Muscle of leg (tissue), 3 donors: ENCODE measurements at regions not wholly inside any gene's neighbourhood (a gene's known extent, or its start where the extent isn't known, plus 50 kb on each side); places are given as distances from the start of the nearest gene placed in this dataset.

Source experiments
- DNase-seq: peaks from one replicate; pipeline ENCODE4 v3.0.0; 2013
- H3K27ac ChIP-seq: one replicate; pipeline ENCODE4 v1.5.1; 2013; ENCODE audit warnings: mild to moderate bottlenecking, low read length, control low read depth
- H3K27me3 ChIP-seq: one replicate; pipeline ENCODE4 v1.6.1; 2013; ENCODE audit warnings: low read length; ENCODE audit not compliant: control insufficient read depth, insufficient read depth
- H3K36me3 ChIP-seq: one replicate; pipeline ENCODE4 v1.6.1; 2013; ENCODE audit warnings: low read length; ENCODE audit not compliant: control insufficient read depth, insufficient read depth
- H3K4me1 ChIP-seq: one replicate; pipeline ENCODE4 v1.6.1; 2013; ENCODE audit warnings: low read length; ENCODE audit not compliant: control insufficient read depth, insufficient read depth
- H3K4me3 ChIP-seq: one replicate; pipeline ENCODE4 v1.5.1; 2013; ENCODE audit warnings: low read length, control low read depth
- H3K9me3 ChIP-seq: replicated peaks from 2 replicates; pipeline ENCODE4 v1.6.1; 2013; ENCODE audit warnings: low read depth, low read length; ENCODE audit not compliant: control insufficient read depth
- WGBS: methylation state at CpG from one replicate; pipeline ENCODE4 v1.1.5; 2013; ENCODE audit warnings: missing lambda C conversion rate; ENCODE audit not compliant: insufficient coverage; 5-methylcytosine and 5-hydroxymethylcytosine counted together

DNA sequence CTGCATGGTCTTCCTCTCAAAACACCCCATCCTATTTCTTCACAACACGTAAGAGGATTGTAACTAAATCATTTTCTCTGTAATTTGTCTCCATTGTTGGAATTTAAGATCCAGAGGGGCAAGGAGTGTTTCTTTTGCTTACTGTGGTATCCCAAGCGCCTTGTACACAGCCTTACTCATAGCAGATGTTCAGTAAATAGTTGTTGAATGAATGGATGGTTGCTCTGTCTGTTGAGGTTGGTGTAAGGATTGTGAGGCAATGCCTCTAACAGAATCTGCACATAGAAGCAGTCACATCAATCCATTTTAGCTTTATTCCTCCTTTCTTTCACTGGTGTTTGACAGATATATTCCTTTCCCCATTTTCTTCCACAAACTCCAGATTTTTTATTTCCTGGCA is 90.1 kb downstream of the ZNF365 start:
- peaks cover 13% of the 10 kb centered on the region for H3K9me3 ChIP-seq
- H3K27me3 ChIP-seq: no peaks in the 10 kb centered on the region
- H3K4me3 ChIP-seq: no peak overlapping the region
- no peak for DNase-seq
- no peak overlapping the region for H3K27ac ChIP-seq
- H3K4me1 ChIP-seq: no peaks in the 10 kb centered on the region
- WGBS: no CpG with 5 or more reads among the region's 2 CpGs
- no peaks in the 10 kb centered on the region for H3K36me3 ChIP-seq

DNA sequence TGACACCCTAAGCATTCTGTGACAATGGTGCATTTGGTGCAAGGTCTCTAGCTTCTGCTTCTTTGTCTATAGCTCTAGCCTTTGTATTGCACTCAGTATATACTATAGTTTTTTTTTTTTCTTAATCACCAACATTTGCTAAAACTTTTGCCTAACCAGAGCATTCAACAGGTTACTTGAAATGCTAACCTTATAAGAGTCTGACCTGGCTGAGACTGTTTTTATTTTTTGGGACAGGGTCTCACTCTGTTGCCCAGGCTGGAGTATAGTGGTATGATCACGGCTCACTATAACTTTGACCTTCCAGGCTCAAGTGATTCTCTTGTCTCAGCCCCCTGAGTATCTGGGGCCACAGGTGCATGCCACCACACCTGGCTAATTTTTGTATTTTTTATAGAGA is 92.4 kb downstream of the ZNF365 start:
- Histone ChIP-seq H3K36me3 (no peaks in the 10 kb centered on the region), H3K27me3 (no peaks in the 10 kb centered on the region)
- no CpG with 5 or more reads among the region's 1 CpG for WGBS

DNA sequence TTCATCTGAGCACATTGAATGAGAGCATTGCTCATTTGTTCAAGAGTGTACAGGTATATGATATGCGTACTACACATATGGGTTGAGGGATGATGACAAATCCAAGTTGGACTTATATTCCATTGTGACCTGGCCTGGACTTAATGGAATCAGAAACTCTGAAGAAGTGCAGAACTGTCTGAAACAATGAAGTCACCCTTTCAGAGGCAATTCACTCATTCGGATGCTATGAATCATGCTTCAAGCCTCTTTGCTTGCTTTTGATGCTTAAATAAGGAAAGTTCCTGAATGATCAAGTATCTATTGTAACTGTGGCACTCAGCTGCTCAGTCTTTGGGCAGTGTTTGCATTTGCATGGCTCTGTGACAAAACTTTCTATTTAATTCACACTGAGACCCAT is 93.4 kb downstream of the ZNF365 start:
- Histone ChIP-seq H3K27me3 (no peaks in the 10 kb centered on the region), H3K27ac (no peak overlapping the region), H3K36me3 (no peaks in the 10 kb centered on the region), H3K4me3 (no peak overlapping the region), H3K9me3 (peaks cover 13% of the 10 kb centered on the region), H3K4me1 (no peaks in the 10 kb centered on the region)
- WGBS: 100% methylated on average over 2 of the region's 2 CpGs
- no peak for DNase-seq

More for the DNA sequence above, 92.4 kb downstream of the ZNF365 start:
- DNase-seq: no peak
- Histone ChIP-seq H3K4me1 (no peaks in the 10 kb centered on the region), H3K4me3 (no peak overlapping the region), H3K27ac (no peak overlapping the region), H3K9me3 (peaks cover 13% of the 10 kb centered on the region)

DNA sequence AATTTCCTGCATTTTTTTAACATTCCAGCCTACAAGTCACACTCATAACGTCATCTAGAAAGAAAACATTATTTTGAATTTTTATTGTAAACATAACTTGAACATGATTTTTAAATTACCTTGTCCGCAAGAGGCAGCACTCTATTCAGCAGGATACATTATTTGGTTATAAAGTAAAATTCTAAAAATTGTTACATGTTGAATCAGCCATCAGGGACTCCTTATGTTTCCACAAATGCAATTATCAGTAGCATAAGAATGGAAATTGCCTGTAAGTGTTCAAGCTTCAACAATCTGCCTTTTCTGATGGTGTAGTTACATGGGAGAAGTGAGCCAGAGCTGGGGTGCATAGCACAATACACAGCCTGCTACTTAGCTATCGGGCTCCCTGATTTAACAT is 97.5 kb downstream of the ZNF365 start:
- Histone ChIP-seq H3K27ac (no peak overlapping the region), H3K36me3 (no peaks in the 10 kb centered on the region), H3K4me1 (no peaks in the 10 kb centered on the region), H3K4me3 (no peak overlapping the region), H3K27me3 (no peaks in the 10 kb centered on the region), H3K9me3 (no peaks in the 10 kb centered on the region)
- no peak for DNase-seq
- no CpG with 5 or more reads among the region's 3 CpGs for WGBS

DNA sequence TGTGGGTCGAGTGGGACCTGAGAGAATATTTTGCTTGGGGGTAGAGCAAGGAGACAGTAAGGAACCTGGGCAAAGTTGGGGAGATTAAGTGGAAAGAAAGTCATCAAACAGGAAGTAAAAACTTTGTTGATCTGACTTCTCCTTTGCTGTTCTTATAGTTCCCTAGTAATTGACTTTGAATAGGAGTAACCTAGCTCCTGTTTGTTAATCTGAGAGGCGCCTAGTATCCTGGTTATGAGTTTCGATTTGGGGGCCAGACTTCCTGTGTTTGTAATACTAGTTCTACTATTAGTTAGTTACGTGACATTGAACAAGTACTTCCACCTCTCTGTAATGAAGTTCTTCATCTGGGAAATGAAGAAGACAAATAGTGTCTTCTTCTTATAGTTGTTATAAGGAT is 99.1 kb downstream of the ZNF365 start:
- WGBS: 100% methylated on average over 1 of the region's 4 CpGs

DNA sequence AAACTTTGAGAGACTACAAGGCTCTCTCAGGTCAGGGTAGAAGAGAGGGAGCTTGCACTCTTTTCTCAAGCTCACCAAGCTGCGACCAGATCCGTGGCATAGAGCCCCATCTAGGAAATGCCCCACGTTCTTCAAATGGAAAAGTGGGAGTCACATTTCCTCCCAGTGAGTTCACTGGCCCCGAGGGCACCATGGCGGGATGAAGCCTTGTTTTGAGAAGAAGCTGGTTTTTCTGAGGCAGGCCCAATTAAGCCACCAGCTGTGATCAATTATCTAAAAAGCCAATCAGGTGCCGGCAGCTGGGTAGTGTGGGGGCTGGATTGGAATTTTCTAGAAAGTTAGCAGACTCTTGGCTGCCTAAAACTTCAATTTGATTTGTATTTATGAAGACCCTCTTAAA is 101.4 kb downstream of the ZNF365 start:
- no peaks in the 10 kb centered on the region for H3K36me3 ChIP-seq
- H3K27me3 ChIP-seq: no peaks in the 10 kb centered on the region
- DNase-seq: no peak
- WGBS: 50% methylated on average over 5 of the region's 6 CpGs
- no peak overlapping the region for H3K27ac ChIP-seq
- H3K9me3 ChIP-seq: no peaks in the 10 kb centered on the region
- H3K4me3 ChIP-seq: no peak overlapping the region
- no peaks in the 10 kb centered on the region for H3K4me1 ChIP-seq

More for the DNA sequence above, 99.1 kb downstream of the ZNF365 start:
- Histone ChIP-seq H3K9me3 (no peaks in the 10 kb centered on the region), H3K4me1 (no peaks in the 10 kb centered on the region), H3K27me3 (no peaks in the 10 kb centered on the region), H3K4me3 (no peak overlapping the region), H3K36me3 (no peaks in the 10 kb centered on the region), H3K27ac (no peak overlapping the region)
- DNase-seq: no peak

DNA sequence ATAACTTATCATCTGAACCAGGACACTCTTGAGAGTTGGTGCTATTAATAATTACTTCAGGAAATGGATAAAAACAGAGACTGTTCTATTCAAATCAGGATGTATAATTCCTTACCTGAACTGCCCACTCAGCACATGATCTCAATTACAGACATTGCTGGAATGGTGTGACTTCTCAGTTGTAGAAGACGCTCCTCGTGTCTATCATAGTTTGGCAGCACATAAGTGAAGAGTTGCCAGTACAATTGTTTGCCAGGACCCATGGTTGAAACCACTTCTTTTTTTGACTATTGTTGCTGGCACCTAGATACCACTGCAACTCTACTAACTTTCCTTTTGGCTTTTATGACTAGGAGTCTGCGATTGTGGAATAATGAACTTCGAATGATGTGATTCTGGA is 105.4 kb downstream of the ZNF365 start:
- no peak for DNase-seq
- Histone ChIP-seq H3K9me3 (no peaks in the 10 kb centered on the region), H3K36me3 (no peaks in the 10 kb centered on the region), H3K4me1 (no peaks in the 10 kb centered on the region), H3K27me3 (no peaks in the 10 kb centered on the region), H3K4me3 (no peak overlapping the region), H3K27ac (no peak overlapping the region)
- no CpG with 5 or more reads among the region's 4 CpGs for WGBS

DNA sequence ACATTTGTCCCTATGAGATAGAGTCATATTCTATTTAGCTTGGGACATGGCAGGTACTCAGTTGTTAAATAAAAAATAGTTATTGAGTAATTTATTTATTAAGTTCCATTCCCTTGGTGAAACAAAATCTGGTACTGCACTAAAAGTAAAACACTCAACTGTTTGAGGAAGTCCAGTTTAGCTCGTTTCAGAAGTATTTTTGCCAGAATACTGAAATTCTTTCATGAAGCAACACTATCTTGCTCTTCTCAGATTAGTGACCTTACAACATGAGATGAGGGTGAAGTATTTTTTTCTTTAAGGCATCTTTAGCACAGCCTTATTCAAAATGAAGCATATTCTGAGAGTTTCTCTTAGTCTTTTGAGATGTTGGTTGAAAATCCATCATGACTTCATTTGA is 106.0 kb downstream of the ZNF365 start:
- Histone ChIP-seq H3K4me3 (no peak overlapping the region), H3K4me1 (no peaks in the 10 kb centered on the region), H3K27ac (no peak overlapping the region), H3K36me3 (no peaks in the 10 kb centered on the region), H3K27me3 (no peaks in the 10 kb centered on the region), H3K9me3 (no peaks in the 10 kb centered on the region)
- DNase-seq: no peak
- no CpG with 5 or more reads among the region's 1 CpG for WGBS

DNA sequence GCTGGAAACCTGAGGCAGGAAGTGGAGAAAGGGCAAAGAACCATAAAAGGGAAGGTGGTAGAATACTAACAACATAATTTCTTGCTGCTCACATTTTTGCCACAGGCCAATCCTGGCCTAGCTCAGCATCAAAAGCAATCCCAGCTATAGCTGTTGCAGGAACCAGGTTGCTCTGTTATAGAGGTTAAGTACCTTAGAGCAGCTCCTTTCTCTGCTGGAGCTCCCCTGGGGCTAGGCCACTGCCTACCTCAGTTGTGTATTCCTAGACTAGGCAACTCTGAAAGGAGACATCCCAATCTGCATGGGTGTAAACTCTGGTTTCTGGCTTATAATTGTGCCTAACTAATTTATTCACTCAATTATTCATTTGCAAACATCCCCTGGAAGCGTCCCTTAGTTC is 108.4 kb downstream of the ZNF365 start:
- no peaks in the 10 kb centered on the region for H3K9me3 ChIP-seq
- H3K27ac ChIP-seq: no peak overlapping the region
- H3K4me1 ChIP-seq: no peaks in the 10 kb centered on the region
- no peaks in the 10 kb centered on the region for H3K27me3 ChIP-seq
- no peaks in the 10 kb centered on the region for H3K36me3 ChIP-seq
- WGBS: no CpG with 5 or more reads among the region's 1 CpG
- no peak overlapping the region for H3K4me3 ChIP-seq
- DNase-seq: no peak

DNA sequence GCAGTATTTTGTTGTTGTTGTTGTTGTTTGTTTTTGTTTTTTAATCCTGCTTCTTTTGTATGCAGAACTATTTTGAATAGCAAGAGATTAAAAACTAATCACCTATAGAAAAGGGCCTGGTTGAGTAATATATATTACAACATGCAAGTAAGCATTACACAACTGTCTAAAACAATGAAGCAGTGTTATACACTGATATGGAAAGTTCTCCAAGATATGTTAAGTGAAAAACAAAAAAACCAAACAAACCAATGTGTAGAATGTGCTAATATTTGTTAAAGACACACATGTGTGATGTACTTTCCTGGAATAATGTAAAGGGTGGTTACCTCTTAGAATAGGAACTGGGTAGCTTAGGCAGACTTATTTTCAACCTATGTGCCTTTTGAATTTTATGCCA is 117.4 kb downstream of the ZNF365 start:
- DNase-seq: no peak
- Histone ChIP-seq H3K27me3 (no peaks in the 10 kb centered on the region), H3K27ac (no peak overlapping the region), H3K9me3 (no peaks in the 10 kb centered on the region), H3K4me1 (peaks cover 2% of the 10 kb centered on the region), H3K36me3 (no peaks in the 10 kb centered on the region), H3K4me3 (no peak overlapping the region)

DNA sequence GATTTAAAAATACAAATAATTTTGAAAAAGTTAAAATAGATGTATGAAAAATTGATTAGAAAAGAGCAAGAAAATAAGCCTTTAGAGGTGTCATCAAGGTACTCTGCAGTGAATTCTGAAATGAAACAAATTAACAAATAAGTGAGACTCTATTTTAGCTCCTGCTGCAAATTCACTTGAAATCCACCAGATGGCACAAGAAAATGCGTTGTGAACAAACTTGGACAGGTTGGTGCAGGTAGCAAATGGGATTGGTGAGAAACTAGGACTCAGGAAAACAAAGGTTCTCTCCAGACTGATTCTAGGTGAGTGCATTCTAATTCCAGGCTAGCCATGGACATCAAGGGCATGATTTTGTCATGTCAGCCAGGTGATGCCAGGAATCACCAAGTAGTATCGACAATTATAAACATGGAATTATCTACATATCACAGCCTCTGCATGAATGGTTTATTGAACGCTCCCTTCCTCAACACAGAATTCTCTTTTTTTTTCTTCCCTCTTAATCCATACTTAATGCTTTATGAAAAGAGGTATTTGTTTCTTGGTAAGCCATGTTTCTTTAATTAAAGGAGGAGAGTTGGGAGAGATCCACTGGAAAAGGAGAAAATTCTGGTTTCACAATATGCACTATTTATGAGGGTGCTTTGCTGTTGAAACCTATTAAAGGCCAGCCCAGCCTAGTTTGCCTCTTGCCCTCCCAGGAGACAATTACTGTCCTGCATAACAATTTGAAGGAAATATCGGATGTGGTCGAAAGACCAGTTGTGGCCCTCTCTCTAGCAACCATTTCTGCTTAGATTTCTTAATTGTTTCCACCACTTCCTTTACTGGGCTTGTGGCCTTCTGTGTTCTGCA is 118.1 kb downstream of the ZNF365 start:
- 73% methylated on average over 2 of the region's 5 CpGs for WGBS
- no peak overlapping the region for H3K4me3 ChIP-seq
- DNase-seq: peak; percentile 31
- peaks cover 2% of the 10 kb centered on the region for H3K4me1 ChIP-seq
- H3K27ac ChIP-seq: no peak overlapping the region
- no peaks in the 10 kb centered on the region for H3K9me3 ChIP-seq
- no peaks in the 10 kb centered on the region for H3K27me3 ChIP-seq
- no peaks in the 10 kb centered on the region for H3K36me3 ChIP-seq
